AG20443 (cell line): ENCODE measurements at regions not wholly inside any gene's neighbourhood (a gene's known extent, or its start where the extent isn't known, plus 50 kb on each side); places are given as distances from the start of the nearest gene placed in this dataset.
"Not testable (repeated sequence)": the region's sequence is repeated elsewhere in the genome, so short reads cannot be mapped to it uniquely, and the experiment has no call there.

ENCODE experiments used
- DNase-seq: peaks from one replicate; pipeline ENCODE4 v3.0.0; 2012; ENCODE audit warnings: low spot score, mixed read lengths

GRCh38 chr16:88148078-88148477 is 196.8 kb downstream of the BANP start:
- not testable (repeated sequence) for DNase-seq

GRCh38 chr16:88148682-88149081 is 197.4 kb downstream of the BANP start:
- DNase-seq = not testable (repeated sequence)

GRCh38 chr16:88149158-88149603 is 197.9 kb downstream of the BANP start:
- DNase-seq = not testable (repeated sequence)

DNA sequence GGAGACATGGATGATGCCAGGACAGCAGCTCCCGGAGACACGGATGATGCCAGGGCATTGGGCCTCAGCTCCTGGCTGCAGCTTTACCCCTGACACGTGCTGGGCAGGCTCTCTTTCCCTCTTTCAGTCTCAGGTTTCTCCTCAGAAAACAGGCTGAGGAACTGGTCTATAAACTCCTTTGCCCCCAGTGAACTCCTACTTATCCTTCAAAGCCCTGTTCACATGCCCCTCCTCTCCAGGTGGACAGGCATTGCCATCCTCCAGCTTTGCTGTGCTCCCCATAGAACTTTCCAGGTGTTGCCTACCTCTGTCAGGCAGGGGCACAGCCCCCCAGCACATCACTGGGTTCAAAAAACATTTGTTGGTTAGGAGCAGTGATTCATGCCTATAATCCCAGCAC is 198.4 kb downstream of the BANP start:
- not testable (repeated sequence) for DNase-seq

DNA sequence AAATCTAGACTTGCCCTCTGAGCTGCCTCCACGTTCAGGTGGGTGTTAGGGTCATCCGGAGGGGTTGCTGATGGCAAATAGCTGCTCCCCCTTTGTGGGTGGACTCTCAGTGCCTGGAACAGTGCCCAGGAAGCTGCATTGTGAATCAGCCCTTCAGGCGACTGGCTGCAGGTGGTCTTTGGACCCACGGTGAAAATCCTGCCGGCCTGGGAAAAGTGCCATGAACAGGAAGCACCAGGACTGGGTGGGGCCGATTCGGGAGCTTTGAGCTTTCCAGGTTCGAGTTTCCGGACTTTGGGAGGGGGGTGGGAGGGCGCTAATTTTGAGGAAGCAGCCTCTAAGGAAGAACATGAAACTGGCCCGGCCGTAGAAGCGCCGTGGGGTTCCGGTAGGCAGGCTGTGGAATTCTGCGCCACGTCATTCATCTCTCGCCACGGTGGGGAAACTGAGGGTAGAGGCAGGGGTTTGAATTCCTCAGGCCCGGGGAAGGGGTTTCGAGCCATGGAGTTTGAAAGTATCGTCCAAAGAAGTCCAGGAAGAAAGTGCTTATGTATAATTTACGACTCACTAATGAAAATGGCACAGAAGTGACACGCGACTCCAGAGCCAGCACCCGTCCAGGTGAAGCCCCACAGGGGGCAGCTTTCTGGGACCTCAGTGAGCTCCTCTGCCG is 199.4 kb downstream of the BANP start:
- not testable (repeated sequence) for DNase-seq

GRCh38 chr16:88151129-88151499 is 199.9 kb downstream of the BANP start:
- DNase-seq = peak; percentile 75

DNA sequence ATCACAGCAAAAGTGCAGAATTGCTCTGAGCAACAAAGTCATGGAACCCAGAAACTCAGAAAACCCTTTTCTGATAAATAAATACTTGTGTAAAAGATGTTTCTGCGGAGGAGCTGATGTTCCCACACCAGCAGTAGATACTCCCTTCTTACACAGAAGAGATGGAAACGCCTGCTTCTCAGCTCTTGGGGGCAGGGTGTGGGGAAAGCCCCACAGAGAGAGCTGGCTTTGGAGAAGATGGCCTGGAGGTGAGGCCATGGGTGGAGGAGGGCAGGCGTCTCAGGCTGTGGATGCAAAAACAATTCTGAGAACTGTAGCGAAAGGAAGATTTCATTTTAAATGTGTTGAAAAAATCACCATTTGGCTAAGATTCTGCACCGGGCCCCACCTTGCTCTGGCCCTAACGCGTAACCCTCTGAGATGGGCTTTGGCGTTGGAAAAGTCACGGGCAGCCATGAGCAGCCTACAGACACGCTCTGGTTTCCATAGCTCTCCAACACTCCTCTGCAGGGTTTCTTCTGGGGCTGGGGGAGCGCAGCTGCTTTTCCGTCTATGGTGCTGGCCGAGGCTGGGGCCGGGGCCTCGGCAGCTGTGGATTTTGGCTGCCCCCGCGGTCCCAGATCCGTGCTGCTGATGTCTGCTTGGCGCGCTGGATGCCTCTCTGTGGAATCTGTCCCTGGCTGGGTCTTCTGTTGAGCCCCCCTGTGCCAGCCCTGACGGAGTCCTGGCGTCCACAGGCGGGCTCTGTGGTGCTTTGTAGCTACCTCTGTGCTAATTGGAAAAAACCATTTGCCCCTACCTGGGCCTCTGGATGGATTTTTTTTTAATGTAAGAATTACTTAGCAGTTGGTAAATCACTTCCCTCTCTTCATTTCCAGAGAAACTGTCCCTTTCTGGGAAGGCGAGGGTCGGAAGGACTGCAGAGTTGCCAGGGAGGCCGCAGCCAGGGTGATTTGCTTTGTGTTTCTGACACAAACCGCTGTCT is 200.9 kb downstream of the BANP start:
- not testable (repeated sequence) for DNase-seq

DNA sequence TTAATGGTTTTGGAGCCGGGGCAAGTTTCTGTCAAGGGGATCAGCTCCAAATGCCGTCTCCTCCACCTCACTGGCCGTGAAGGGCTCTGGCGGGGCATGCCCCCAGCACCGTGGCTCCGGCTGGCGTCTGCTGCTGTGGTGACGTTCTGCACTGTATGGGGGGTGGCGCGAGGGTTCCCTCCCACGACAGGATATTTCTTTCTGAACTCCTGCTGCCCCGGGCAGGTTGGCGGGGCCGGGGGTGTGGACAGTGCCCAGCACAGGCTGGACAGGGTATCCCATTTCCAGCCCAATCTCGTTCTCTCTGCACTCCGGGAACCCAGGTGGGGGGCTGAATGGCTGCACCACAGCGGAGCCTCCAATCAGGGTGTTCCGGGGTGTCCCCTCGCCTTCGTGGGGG is 201.6 kb downstream of the BANP start:
- DNase-seq = not testable (repeated sequence)

- DNase-seq = not testable (repeated sequence)
These were observed 202.3 kb downstream of the BANP start for GRCh38 chr16:88153516-88153915.

DNA sequence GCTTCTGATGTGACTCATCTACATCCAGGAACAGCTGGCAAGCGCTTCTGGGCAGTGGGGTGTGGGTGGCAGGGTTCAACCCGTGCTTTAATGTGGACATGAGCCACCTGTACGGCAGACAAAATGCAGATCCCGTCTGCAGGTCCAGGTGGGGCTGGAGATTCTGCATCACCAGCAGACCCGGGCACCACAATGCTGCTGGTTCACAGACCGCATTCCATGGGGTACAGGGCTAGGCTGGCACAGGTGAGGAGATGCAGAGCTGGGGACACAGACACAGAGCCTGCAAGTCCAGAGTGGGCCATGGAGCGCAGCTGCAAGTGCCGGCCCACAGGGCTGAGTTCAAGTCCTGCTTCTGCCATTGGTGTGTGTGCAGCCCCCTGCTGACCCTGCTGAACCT is 203.7 kb downstream of the BANP start:
- not testable (repeated sequence) for DNase-seq

DNA sequence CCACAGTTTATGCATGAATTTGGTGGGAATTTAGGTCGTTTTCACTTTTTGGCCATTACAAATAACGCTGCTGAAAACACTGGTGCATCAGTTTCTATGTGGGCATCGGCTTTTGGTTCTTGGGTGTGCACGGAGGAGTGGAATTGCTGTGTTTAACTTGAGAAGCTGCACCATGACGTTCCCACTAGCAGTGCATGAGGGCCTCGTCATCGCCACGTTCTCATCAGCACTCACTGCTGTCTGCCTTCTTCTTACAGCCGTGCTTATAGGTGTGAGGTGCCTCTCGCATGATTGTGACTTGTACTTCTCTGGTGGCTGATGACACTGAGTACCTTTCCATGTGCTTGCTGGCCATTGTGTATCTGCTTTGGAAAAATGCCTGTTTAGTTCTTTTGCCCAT is 204.4 kb downstream of the BANP start:
- not testable (repeated sequence) for DNase-seq

GRCh38 chr16:88156640-88157283 is 205.5 kb downstream of the BANP start:
- DNase-seq = not testable (repeated sequence)

DNA sequence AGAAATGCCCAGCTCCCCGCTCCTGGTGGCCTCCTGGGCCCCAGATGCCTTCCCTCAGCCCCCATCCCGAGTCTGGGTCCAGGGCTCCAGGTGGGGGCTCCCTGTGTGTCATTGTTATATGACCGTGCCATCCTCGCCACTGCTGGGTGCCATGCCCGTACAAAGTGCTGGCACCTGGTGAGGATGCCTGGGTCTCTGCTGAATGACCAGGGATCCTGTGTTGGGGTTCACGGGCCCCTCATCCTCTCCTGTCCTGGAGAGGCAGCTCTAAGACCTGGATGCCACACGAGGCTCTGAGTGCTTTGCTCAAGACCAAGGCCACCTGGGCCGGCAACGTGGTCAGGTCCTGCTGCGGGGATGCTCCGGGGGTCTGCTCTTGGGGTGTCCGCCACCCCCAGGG is 206.5 kb downstream of the BANP start:
- not testable (repeated sequence) for DNase-seq

- DNase-seq = not testable (repeated sequence)
These were observed 207.2 kb downstream of the BANP start for GRCh38 chr16:88158256-88159045.

DNA sequence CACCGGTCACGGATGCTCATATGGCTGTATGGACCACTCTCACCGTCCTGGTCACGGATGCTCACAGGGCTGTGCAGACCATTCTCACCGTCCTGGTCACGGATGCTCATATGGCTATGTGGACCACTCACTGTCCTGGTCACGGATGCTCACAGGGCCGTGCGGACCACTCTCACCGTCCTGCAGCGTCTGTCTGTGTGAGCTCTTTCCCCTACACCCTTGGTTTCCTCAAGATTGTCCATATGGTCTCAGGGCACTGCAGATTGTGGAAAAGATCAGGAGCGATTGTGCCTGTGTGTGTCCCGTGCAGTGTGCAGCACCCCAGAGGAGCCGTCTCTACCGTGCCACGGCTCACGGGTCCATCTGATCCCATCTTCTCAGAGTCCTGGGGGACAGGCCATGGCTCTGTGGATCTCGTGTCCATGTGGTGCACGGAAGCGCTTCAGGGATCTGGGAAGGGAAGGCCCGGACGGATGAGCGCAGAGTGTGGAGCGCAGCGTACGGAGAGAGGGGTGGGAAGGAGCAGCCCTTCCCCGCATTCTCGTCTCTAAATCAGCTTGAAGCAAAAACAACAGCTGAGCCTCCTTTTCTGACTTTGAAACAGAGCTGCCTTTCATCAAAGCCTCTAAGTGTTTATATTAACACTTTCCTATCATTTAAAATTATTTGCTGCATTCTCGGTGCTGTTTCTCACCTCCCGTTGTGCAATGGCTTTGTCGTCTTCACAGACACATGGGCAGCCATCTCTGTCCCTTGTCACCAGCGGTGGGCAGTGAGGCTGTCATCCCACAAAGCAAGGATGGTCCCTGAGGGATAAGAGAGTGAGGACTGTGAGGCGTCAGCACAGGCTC is 208.0 kb downstream of the BANP start:
- not testable (repeated sequence) for DNase-seq

DNA sequence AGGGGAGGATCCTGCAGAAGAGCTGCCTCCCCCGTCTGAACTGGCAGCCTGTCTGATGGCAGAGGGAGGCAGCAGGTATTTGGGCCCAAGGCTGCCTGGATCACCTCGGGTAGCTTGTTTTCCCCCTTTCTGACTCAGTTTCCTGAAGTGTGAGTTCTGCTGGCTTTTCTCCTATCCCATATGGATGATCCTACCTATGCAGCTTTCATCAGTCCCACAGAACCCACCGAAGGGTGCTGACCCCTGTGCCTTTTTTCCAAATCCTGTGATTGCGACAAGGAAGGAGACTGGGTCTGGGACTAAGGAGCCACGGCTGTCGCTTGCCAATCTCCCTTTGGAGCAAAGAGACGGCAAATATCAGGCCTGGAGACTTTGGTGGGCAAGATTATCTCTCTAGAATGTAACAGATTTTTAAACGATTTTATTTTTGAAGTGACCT is 208.7 kb downstream of the BANP start:
- not testable (repeated sequence) for DNase-seq

GRCh38 chr16:88161191-88161590 is 210.0 kb downstream of the BANP start:
- not testable (repeated sequence) for DNase-seq

DNA sequence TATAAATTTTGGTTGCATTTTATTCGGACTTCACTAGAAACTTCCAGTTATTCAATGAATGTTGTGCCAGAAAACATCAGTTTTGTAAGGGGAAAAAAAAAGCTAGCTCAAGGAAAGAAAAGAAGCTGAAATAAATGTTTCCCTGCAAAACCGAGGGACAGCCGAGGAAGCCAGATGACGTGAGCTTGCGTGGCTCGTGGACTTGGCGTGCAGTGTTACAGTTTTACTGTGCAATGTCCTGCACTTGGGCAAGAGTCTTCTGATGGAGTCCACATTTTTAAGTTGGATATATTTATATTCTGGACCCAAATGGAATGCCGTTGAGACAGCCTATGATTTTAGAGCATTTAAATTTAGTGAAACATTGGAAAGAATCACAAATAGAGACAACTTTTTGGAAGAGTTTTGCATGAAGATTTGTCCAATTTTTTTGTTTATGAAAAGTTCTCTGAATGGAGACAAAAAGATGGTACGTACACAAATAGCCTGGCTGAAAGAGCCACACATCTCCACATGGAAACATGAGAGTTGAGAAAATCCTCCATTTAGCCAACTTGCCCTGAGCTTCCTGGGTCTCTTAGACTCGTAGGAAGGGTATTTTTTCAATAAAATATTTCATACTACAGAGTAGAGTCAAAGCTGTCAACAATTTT is 210.5 kb downstream of the BANP start:
- DNase-seq = not testable (repeated sequence)

DNA sequence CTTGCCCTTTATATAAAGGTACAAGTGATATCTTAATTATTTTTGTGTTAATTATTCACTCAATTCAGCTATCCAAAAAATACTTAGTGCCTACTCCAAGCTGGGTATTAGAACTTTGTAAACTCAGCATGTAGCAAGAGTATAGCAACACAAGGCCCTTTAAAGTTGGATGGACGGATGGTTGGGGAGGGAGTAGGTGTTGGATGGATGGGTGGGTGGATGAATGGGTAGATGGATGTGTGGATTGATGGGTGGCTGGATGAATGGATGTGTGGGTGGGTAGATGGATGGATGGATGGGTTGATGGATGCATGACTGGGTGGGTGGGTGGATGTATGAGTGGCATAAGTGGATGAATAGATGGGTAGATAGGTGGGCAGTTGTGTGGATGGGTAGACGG is 211.5 kb downstream of the BANP start:
- not testable (repeated sequence) for DNase-seq
